ENCODE measurements at regions not wholly inside any gene's neighbourhood (a gene's known extent, or its start where the extent isn't known, plus 50 kb on each side); places are given as distances from the start of the nearest gene placed in this dataset.
"Not testable (repeated sequence)": the region's sequence is repeated elsewhere in the genome, so short reads cannot be mapped to it uniquely, and the experiment has no call there.

DNA sequence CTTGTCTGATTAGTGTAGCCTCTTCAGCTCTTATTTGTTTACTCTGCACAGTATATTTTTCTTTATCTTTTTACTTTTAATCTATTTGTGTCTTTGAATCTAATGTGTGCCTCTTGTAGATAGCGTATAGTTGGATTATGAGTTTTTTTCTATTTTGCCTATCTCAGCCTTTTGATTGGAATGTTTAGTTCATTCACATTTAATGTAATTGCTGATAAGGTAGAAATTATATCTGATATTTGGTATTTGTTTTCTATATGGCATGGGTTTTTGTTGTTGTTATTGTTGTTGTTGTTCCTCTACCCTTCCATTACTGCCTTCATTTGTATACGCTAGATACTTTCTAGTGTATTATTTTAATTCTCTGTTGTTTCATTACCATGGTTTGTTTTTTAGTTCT, 131.7 kb upstream of the GRIK3 start:
- no peak for DNase-seq

DNA sequence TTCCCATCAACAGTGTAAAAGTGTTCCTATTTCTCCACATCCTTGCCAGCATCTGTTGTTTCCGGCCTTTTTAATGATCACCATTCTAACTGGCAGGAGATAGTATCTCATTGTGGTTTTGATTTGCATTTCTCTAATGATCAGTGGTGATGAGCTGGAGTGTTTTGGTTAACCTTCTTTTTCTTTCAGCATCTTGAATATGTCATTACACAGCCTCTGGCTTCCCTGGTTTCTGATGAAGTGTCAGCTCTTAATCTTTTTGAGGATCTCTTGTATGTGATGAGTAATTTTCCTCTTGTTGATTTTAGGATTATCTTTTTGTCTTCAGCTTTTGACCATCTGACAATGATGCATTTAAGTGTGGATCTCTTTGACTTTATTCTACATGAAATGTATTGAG, 133.2 kb upstream of the GRIK3 start:
- no peak for DNase-seq

DNA sequence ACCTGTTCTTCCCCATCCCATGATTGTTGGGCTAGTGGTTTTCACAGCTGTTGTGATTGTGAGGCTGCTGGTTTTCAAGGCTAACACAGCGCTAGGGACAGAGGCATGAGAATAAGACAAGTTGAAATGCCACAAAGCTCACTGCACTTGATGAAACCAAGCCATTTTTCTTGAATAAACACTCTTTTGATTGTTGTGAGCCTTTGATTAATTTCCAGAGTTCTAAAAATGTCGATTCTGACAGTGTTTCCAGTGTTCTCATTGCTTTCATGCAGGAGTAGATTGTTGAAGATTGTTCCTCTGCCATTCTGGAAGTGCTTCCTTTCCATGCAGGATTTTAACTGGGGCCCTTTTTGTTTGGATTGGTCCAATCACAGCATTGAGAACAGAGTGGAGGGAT, 134.9 kb upstream of the GRIK3 start:
- DNase-seq, result no peak

DNA sequence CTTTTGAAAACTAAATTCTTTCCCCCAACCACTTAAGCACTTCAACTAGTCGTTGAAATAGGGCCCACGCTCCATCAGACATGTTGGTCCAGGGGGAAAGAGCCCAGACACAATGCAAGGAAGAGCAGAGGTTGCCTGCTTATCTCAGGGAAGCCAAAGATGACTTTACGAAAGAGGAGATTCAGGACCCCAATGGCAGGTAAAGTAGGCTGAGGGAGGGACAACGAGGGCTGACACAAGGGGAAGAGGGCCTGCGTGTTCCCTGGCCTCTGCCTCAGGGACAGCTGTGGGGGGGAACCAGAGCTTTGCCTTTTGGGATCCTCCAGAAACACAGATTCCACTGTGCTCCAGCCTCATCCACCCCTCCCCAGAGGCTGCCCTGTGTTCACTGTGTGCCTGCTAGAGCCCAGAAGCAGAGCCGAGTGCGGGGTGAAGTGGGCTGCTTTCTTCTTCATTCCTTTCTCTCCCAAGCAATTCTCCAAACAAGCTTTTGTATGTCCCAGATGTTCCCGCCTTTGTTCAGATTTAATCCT, 135.5 kb upstream of the GRIK3 start:
- DNase-seq, result no peak

DNA sequence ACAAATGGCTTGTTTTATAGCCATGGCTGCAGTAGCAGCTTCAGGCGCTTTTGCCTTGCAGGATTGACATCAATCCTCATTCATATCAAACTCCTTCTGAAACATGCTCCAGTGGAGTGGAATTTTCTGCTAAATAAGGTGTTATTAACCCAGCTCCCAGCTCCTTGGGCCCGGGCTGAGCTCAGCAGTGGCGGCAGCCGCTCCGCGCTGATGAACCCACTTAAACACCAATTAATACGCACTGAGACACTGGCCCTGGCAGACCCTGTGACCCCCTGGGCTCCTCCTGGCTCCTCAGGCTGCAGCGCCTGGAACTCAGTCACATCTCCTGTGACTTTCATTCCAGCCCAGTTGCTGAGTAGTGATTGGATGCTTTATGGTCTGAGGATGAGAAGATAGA, 137.4 kb upstream of the GRIK3 start:
- no peak for DNase-seq

DNA sequence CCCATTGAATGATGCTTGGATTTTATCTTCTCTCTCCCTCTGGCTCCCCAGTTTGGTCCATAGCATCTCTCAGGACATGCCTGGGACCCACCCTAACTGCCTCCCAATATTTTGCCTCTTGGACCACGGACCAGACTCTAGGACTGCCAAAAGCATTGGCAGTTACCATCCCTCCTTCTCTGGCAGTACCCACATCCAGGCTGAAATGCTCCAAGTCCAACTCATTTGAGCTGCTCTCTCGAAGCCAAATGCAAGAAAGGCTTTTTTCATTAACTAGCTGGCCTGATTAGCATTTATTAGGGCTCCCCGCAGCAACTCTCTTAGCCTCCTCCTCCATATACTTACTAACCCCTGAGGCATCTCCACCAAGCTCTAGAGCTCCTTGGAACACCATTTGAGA, 140.0 kb upstream of the GRIK3 start:
- no peak for DNase-seq

DNA sequence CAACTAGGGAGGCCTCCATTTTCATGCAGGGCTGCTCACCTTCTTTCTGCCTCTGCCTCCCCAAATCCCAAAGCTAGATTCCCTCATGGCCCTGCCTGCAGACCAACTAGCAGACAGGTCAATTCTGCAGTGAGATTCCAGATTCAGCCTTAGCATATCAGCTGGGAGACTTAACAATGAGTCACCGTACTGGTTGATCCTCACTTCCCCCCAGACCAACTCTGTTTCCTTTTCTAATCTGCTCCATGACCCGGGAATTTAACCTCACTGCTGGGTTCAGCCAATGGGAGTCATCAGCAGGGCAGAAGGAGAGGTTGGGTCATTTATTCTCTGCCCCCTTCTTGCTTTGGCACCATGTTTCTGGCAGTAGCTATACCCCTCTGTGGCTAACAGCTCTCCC, 140.6 kb upstream of the GRIK3 start:
- no peak for DNase-seq

DNA sequence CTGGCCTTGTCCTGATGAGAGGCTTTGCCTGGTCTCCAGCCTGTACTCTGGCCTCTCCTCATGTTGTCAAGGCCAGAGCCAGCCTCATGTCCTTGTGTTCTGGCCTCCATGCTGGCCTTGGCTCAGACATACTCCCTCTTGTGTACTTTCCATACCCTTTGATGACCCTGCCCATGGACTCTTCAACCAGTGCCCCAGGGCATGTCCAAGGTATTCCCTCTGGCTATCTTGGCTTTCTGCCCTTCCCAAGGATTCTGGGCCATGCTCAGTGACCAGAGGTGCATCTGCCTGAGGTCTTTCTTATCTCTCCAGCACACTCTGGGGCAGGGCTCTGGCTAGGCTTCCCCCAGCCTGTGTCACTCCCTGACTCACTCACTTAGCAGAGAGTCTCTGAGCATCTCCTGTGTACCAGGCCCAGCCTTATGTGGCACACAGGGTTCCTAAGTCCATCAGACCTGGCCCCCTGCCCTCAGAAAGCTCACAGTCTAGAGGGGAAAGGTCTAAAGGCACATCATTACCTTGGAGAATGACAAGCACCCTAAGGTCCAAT, 141.4 kb upstream of the GRIK3 start:
- no peak for DNase-seq

DNA sequence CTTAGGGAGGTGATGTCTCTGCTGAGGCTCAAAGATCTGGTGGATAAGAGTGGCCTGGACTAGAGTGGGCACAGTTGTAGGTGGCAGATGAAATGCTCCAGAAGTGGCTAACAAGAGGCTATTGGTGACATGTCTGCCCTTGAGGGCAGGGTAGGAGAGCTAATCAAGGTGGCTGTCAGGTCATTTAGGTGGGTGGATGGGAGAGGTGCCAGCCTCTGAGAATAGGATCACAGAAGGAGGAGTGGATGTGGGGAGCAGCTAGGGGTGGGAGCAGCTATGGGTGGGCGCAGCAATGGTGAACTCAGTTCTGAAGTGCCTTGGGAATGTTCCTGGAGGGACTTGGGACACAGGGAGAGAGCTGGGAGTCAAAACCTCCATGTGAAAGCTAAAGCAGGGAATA, 142.0 kb upstream of the GRIK3 start:
- no peak for DNase-seq

DNA sequence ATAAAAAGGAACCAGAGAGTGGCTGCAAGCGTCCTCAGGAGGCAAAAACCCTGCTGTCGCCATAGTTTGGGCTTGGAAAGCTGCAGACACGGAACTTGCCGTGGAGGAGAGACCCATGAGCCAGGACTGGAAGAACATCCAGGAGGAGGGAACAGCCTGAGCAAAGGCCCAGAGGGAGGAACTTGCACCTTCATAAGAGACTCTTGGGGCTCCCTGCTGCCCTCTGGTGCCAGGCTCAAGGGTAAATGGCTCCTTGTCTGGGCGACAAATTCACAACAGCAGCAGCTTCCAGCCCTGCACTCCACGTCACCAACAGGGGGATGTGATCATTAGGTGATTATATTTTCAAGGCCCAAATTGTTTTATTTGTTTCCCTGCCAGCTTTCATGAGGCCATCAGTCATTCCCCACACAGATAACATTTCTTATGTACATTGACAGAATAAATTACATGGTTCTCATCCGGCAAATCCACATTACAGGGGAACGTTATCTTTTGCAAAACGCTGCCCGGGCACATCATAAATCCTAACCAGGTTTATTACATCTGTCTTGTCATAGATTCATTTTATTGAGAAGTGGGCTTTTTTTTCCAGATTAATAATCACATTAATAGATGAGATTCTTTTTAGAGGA, 143.0 kb upstream of the GRIK3 start:
- DNase-seq, result peak; percentile 3

DNA sequence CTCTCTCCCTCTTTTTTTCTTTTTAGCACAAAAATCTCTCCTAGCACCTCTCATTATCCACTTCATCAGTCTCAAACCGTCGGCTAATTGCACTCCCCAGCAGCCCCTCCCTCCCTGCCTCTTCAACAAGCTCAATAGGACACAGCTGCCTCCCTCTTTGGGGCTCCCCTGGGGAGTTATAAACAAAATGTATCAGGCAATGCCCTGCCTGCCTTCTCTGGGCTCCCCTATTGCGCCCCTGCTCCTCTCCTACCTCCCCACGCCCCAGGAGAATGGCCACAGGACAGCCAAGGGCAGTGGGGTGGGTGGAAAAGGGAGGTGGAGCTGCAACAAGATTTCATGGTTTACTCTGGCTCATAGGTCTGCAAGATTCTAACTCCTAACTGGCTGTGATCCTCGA, 147.1 kb upstream of the GRIK3 start:
- peak; percentile 64 for DNase-seq

DNA sequence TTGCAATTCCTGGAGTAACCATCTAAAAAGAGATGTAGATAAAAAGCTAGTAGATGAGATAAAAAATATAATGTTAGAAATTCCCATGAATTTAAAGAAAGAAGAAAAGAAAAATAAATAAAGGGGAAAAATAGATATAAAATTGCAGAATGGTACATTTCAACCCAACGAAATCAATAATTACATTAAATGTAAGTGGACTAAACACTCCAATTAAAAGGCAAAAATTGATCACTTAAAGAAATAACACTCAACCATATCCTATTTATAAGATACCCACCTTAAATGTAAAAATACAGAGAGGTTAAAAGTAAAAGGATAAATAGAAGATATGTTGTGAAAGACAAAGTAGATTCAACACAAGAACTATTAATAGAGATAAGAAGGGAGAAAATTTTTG, 150.5 kb upstream of the GRIK3 start:
- no peak for DNase-seq

DNA sequence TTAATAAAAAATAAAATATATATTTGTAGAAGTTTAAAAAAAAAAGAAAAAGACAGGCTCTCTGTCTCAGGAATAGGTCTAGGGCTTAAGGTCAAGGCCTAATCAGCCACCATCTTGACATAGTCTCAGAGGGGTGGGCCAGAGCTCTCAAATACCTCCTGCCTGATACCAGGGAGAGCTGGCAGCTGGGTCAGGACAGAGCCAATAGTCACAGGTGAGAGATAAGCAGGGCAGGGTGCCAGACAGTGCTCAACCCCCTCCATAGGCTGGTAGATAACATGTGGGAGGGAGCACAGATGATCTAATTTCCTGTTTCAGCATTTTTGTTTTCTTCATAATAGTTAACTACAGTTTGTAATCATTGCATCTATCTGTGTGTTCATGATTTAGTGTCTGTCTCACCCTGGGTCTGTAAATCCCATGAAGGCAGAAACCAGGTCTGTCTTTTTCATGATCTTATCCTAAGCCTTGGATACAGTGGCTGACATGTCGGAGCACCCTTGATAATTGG, 152.0 kb upstream of the GRIK3 start:
- peak; percentile 21 for DNase-seq

DNA sequence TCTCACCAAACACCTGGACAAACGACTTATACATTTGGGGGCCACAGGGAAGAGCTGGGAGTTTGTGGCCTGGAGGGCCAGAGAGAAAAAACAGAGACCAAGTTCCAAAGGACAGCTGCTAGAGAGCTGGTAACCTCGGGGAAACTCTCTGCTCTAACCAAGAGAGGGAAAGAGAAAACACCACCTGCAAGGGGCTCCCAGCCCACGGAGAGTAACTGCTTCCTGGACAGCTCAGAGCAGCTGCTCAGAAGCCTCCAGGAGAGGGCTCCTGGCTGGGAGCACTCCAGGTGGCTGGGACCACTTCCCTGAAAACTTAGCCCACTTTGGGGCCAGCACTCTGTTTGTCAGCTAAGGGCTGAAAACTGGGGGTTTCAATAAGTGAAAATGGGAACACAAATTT, 154.8 kb upstream of the GRIK3 start:
- peak; percentile 8 for DNase-seq

DNA sequence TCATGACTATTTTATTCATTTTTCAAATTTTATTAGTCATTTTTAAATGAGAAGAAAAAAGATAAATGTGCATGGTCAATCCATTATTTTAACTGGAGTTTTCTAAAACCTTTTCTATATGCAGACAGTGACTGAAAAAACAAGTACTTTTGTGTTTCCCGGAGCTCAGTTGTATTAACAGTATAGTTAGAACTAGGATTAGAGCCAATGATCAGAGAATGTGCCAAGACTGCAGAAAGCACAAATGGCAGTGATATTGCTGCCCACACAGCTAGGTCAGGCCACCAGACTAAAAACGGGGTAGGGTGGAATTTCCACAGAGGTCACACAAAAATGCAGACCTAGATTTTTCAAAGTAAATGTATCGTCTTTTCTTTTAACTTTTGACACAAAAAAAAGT, 163.1 kb upstream of the GRIK3 start:
- no peak for DNase-seq

DNA sequence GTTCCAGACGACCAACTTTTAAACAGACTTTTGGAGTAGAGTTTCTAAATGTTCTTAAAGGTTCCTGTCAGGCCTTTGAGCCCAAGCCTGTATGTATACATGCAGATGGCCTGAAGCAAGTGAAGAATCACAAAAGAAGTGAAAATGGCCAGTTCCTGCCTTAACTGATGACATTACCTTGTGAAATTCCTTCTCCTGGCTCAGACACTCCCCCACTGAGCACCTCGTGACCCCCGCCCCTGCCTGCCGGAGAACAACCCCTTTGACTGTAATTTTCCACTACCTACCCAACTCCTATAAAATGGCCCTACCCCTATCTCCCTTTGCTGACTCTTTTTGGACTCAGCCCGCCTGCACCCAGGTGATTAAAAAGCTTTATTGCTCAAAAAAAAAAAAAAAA, 180.0 kb upstream of the GRIK3 start:
- DNase-seq, result not testable (repeated sequence)

DNA sequence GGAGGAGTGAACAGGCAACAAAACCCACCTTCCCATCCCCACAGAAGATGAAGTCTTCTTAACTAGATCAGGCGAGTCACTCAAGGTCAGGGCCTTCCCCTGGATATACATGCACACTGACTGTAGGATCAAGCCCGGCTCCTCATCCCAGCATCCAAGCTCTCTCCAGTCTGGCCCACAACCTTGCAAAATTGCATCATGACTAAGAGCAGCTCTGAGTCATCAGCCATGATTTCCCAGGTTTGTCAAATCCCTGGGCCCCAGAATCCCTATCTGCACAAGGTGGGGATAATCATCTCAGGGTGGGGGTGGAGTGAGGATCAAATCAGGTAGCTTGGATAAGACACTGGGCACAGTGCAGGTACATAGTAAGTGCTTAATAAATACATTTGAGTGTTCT, 199.3 kb upstream of the GRIK3 start:
- DNase-seq, result no peak

DNA sequence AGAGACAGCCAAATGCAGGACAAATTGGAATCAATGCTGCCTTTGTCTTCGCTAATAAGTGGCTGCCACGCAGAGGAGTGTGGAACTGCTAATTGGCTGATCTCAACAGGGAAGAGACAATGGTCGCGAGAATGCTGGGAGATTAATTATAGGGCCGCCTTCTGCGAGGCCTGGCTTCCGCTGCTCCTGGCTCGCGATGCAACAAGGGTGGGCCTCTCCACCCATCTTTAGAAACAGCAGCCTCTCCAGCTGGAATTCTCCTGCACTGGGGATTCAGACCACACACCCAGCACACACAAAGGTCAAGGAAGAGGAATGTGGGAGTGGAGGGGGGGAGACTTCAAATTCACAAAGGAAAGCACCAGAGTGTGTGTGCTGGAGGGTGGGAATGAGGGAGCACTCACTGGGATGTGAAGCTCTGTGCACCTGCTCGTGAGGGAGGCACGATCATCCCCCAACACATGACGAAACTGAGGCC, 200.7 kb upstream of the GRIK3 start:
- DNase-seq, result no peak

DNA sequence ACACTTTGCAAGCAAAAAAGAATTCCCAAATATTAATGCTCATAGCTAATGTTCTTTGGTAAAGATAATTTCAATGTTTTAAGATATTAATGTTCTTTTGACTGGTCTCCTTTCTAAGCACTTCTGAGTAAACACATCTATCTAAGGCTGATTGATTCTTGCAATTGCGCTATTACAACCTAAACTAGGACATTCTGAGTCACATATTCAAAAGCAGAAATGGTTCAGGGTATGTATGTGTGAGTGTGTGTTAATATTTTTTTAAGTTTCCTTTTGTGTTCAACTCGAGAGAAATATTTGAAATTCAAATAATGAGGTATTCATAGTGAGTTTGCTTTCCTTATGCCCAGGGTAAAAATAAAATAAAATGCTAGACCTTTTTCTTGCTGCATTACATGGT, 203.6 kb upstream of the GRIK3 start:
- DNase-seq, result no peak

DNA sequence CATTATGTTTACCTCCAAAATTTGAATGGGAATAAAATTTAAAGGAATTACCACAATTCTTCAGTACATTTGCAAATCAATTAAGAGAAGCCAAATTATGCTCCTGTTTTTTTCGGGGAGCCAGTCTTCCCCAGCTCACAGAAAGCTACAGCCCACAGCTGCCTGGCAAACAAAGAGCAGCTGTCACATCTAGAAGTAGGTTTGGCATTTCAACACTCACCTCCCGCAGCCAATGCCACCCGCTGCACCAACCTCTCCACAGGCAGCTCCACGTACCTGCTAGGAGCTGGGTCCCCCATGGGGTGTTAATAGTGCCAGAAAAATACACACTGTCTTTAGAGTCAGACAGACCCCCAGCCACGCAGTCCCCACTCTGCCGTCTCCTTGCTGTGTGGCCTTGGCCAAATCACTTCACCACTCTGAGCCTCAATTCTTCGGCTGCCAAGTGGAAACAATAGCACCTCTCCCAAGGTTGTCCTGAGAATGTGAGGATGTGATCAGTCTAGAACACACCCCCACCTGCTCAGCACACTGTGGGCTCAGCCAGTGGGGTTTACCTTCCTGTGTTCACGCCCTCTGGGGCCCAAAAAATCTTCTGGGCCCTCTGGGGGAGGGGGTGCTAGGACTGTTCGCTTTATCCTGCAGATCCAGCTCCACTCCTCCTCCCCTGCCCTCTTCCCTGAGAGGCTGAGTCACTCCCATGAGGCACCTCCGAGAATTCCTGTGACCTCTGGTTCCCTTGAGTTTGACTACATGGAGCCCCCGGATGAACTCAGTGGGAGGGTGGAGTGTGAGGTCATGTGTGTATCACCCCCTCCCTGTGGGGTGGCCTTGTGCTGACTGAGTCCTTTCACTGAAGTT, 204.3 kb upstream of the GRIK3 start:
- peak; percentile 58 for DNase-seq

DNA sequence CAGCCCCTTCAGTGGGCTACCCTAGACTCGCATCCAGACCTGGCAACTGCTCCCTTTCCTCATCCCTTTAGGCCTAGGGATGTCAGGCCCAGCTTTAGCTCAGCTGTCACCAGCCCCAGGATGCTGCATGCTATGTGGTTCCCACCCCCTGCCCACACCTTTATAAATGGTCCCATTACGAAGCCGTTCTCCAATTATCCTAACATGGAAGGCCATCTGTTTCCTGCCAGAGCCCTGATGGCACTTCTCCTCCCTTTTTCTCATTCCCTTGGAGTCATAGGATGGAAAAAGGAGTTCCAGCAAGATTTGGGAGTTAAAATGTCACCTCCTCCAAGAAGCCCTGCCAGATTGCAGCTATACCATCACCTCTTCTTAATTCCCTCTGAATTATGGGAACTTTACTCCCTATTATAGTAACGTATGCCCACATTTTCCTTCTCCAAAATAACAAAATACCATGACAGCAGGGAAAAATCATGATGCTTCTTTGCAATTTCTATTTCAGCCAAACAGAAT, 205.0 kb upstream of the GRIK3 start:
- peak; percentile 81 for DNase-seq

DNA sequence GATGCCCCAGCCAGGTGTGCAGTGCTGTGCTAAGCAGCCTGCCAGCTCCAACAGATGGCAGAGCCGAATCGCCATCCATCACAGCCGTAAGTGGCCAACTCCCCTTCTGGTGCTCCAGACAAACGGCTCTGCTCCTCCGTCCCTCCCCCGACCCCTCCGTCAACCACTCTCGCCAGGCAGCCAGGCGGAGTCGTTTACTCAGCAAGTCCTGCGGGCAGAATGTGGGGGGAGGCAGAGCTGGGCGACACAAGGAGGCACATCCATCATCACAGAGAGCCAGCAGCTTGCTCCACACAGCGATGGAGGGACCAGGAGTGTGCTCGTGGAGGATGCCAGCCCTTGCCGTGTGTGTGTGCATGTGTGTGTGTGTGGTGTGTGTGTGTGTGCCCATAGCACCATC, 206.6 kb upstream of the GRIK3 start:
- DNase-seq, result peak; percentile 91

DNA sequence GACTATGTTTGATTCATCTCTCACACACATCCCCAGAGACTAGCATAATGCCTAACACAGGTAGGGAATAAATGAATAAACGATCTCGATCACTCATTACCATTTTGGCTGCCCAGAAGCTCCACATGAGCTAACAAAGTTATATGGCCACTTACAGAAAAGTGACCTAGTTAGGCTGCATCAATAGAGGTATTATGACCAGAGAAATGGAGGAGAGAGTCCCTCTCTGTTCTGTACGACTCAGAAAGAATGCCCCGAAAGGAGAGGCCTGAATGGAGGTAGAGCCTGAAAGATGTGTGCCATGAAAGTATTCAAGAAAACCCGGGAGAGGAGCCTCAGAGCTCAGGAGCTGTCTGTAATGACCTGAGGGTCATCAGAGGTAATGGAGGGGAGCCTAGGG, 208.2 kb upstream of the GRIK3 start:
- no peak for DNase-seq
